Activated CD4-positive, alpha-beta T cell treated with anti-CD3 and anti-CD28 coated beads, Interleukin-2, amount 50 U/mL, for 24 hours (primary cell): ENCODE measurements at regions not wholly inside any gene's neighbourhood (a gene's known extent, or its start where the extent isn't known, plus 50 kb on each side); places are given as distances from the start of the nearest gene placed in this dataset.
"Not testable (repeated sequence)": the region's sequence is repeated elsewhere in the genome, so short reads cannot be mapped to it uniquely, and the experiment has no call there.

ENCODE experiments used
- DNase-seq, 2 donors: peaks; one replicate each; pipeline ENCODE4 v3.0.0-alpha.2; 2020; ENCODE audit warnings: low read depth in 1 of 2, low spot score in 1 of 2

DNA sequence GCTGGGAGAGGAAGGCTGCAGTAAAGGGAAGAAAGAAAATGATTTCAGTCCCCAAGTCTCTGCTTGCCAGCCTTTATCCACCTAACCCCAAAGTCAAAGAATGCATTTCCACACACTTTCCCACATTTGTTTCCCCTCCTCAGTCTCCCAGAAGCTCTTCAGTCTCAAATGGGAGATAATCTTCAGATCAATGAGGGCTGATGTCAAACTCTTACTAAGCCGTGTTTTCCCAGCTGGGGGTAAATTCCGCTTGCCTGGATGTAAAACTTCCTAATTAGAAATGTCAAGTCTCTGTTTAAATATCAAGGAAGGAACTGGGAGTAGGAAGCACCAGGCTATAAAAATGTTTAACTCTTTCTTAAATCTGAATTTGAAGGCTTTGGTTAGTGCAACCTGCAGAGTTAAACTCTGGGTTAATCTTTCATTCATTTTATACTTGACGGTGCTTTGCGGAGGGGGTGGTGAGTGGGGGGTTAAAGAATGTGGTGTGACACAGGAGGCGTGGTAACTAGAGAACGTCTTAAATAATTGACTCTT, 601.4 kb upstream of the ACTRT1 start:
- DNase-seq = no peak

DNA sequence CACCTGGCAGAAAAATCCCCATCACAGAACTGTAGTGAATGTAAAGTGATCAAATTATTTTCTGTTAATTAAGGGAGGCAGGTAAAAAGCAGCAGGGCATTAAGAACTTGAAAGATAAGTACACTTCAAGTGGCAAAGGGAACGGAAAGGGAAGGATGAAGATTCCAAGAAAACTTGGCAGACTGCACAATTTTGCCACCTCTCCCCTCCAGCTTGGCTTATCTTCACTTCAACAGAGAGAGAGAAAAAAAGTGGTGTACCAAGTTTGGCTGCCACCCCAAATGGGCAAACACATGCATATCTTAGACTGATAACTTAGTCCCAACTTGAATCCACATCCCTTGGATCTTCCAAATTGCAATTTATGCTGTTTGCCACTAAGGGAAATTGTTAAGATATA, 598.1 kb upstream of the ACTRT1 start:
- no peak for DNase-seq

DNA sequence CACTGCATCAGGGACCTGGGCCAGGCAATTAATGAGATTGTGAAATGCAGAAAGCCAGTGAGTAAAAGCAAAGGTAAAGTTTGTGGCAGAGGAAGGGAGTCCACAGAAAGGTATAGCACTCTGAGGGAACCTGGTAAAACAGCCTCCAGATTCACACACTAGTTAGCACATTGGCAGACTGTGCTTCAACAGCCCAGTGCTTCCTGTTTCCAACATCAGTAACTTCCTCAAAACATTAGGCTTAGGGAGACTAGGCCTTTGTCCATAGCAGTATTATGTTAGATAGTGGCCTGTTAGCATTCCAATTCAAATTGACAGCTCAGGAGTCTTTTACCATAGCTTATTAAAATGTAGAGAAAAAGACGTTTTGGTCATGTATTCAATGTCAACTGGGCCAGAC, 582.6 kb upstream of the ACTRT1 start:
- no peak for DNase-seq

DNA sequence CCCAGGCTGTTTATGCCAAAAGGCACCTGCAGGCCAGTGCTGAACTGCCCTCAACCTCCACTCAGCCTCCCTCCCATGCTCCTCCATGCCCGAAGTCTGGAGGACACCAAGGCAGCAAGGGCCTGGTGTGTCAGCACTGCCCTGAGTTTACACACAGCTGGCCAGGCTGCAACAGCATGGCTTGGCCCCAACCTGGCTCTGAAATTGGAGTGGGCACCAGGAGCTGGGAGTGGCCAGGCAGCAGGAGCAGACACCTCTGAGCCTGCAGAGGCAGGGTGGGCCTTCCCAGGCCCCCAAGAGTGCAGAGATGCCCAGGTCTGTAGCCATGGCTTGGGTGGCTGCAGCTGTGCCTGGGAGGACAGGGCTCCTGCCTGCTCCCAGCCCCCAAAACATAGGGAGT, 571.2 kb upstream of the ACTRT1 start:
- DNase-seq = no peak

DNA sequence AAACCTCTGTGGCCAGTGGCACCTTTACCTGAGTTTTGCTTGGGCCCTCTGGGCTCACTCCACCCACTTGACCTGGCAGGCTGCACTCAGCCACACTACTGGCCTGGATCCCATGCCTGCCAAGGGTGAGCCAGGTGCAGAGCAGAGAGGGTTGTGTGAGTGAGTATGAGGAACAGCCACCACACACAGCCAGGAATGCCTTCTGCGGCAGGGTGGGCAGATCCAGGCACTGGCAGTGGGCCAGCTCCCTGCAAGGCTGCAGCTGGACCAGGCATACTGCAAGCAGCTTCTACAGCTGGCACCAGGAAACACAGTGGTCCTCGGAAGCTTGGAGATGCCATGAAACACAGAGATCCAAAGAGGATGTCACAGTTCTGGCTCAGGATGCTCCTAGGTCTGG, 570.1 kb upstream of the ACTRT1 start:
- no peak for DNase-seq

DNA sequence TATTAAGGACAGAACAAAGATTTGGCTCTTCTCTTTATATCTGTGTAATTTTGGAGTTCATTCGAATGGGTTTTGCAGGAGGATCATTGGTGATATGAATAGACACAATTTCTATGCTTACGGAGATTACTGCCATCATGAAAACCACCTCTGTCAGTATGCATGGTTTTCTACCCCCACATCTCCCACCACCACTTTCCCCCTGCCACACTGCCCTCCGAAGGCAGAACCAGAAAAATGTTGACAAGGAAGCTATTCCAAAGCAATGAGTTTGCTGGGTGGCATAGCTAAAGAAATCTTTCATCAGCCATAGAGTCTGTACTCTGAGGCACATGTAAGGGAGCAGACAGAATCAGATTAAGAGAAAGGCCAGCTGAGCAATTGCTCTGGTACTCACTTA, 567.3 kb upstream of the ACTRT1 start:
- no peak for DNase-seq

DNA sequence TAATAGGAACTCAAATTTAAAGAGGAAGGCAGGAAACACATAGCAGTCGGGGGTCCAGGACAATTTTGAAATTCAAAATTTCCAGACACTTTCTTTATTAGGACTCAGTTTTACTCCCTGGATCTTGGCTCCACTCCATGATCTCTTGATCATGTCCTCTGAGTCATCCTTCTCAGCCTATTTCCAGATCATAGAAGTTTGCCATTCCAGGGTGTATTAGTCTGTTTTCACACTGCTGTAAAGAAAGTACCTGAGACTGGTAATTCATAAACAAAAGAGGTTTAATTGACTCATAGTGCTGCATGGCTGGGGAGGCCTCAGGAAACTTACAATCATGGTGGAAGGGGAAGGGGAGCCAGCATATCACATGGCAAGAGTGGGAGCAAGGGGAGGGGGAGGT, 564.7 kb upstream of the ACTRT1 start:
- no peak for DNase-seq

DNA sequence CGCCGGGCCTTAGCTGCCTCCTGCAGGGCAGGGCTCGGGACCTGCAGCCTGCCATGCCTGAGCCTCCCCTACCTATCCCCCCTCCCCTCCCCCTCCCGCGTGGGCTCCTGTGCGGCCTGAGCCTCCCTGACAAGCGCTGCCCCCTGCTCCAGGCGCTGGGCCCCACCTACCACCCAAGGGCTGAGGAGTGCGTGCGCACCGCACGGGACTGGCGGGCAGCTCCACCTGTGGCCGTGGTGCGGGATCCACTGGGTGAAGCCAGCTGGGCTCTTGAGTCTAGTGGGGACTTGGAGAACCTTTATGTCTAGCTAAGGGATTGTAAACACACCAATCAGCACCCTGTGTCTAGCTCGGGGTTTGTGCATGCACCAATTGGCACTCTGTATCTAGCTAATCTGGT, 554.6 kb upstream of the ACTRT1 start:
- not testable (repeated sequence) for DNase-seq

DNA sequence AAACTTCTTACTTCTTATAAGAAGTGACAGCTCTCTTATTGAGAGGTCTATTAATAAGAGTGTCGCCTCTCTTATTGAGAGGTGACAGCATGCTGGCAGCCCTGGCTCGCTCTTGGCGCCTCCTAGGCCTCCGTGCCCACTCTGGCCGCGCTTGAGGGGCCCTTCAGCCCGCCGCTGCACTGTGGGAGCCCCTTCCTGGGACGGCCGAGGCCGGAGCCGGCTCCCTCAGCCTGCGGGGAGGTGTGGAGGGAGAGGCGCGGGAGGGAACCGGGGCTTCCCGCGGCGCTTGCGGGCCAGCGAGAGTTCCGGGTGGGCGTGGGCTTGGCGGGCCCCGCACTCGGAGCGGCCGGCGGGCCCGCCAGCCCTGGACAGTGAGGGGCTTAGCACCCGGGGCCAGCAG, 554.2 kb upstream of the ACTRT1 start:
- not testable (repeated sequence) for DNase-seq

DNA sequence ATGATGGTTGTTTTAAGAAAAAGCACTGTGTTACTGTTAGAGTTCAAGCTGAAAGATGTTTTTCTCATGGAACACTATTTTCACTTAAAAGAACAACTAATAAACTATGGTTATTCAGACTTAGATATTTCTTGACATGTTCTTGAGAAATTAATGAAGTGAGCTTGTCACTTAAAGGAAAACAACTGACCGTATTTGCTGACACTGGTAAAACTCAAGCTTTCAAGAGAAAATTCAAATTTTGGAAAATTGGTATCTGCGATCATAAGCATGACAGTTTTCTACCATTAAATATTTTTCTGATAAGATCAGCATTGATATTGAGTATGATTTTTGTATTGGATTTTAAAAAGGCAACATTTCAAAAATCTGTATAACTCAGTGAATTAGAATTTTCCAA, 549.5 kb upstream of the ACTRT1 start:
- DNase-seq = no peak

DNA sequence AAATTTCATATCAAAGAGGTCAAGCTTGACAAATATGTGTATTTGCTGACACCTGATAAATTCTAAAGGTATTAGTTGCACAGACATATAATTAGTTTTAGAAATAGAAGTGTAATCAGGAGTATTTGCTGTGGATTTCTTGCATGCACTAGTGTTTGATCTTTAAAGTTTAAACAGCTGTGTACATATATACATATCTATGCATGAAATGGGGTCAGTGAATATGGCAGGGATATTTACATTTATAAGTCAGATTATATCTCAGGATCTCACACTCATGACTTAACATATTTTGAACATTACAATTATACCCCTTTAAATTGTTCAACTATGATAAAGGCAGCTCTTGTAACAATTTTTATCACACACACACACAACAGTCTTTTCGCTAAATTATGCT, 547.4 kb upstream of the ACTRT1 start:
- no peak for DNase-seq

DNA sequence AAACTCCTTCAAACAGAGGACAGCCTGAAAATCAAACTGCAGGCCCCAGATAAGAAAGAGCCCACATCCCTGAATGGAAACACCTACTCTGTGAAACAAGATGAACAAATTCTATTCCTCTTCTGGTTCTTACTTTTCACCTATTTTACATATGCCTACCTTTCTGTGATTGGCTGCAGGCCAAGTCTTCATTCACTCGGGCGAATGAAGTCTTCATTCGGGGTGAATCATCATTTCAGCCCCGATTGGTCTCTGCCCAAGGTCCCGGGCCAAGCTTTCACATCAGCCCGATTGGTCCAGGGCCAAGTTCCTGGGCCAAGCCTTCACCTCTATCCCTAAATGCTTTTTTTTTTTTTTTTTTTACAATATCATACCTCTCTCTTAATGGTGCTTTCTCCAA, 529.8 kb upstream of the ACTRT1 start:
- no peak for DNase-seq

DNA sequence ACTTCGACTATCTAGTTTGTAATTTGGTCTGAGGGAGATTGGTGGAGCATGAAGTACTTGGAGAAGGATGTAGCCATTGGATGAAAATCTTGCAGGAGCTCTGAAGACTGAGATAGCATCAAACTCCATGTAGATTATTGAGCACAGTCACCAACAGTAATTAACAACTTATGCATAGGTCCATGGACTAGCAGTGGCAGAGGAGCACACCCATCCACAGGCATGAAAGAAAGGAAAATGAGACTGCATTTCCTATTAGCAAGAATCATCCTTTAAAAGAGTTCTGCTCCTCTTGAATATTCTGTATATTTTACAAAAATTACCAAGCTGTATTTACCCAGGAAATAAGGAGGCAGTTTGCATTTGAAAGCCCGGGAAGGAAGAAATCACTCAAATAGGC, 529.4 kb upstream of the ACTRT1 start:
- DNase-seq = no peak

DNA sequence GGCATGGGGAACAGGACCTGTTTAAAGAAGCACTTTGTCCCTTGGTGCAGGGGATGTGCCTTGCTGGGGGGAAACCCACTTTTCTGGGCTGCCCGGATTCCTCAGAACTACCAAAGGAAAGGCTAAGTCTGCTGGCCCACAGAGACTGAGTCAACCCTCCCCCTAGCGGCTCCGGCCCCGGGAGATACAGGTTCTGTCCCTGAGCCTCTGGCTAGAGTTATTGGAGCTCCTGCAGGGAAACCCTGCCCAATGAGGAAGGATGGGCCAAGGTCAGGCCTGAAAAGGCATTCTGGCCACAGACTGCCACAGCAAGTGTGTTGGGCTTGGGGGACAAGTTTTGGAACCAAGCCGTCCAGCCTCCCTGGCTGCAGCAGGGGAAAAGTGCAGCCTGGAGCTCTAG, 490.9 kb upstream of the ACTRT1 start:
- DNase-seq = no peak

DNA sequence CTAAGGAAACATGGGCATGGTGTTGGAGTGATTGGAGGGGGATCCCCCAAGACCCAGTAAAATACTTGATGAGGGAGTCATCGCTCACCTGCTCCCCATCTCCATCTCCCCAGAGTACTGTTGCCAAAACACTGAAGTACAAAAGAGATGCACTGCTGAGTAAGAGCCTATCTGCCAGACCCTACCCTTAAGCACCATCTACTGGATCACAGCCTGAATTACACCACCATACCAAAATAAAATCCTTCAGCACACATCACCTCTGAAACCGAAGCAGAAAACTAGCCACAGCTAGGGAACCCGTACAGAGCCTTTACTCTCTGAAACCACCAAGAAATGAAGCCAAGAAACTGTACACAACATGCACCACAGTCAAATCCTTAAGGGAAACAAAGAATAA, 466.3 kb upstream of the ACTRT1 start:
- no peak for DNase-seq

DNA sequence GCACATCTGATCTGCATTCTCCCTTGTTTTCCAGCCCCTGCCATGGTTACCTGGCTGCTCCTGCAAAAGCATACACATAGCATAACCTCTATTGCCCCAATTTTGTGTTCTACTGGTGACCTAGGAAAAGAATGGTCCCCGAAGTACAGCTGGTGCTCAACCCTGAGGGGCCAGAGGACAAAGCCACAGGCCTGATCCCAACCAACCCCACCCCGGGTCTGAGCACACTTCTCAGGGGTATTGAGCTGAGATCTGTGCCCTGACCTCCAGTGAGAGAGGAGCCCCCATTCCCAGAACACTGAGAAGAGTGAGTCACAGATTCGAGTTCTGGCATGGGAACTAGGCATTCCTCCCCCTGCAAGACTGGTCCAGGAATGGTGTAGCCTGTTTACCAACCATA, 465.5 kb upstream of the ACTRT1 start:
- DNase-seq = no peak

DNA sequence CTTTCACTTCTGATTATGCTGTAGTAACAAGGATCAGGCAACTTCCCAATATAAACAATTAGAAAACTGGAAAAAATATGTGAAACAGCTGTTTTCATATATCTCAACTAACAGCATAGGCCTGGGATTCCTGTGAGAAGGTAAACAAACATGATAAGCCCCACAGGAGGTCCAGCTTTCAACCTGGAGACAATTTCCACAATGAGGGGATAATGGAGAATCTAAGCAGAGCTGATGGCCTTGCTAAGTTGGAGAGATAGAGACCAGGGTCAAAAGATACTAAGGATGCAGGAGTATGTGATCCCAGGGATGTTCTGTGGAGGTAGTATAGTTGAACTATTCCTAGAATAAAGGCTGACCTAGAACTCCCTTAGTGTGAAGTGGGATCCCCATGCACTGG, 452.3 kb upstream of the ACTRT1 start:
- DNase-seq = no peak

DNA sequence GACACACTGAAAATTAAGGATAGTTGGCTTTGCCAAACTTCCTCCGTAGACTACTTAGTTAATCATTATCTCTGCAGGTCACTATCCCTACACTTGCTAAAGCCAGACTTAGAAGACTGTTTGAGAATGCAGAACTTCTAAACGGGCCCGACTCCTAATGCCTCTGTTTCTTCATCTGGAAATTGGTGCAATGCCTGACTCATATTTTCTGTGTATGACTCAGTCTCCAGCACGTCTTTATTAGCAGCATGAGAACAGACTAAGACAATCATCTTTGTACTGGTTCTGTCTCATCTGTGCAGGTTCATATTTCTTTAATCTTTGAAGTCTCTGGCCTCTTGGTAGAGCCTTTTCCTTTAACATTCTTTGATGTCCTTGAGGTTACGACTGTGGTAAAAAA, 411.9 kb upstream of the ACTRT1 start:
- no peak for DNase-seq

DNA sequence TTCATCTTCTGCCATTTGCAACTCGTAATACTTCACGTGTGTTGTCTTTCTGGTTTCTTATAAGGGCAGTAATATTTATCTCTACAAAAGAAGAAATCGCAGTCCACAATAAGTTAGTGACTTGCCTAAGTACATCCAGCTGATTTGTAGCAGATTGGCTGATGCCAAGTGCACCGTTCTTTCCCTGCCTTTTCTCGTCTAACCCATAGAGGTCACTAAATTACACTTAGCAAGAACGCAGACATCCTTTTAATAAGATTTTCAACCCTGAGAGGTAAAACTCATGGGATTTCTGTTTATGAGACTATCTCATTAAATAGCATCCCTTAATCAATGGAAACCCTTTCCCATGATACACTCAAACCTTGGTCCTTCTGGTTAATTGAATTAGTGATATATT, 408.6 kb upstream of the ACTRT1 start:
- no peak for DNase-seq

DNA sequence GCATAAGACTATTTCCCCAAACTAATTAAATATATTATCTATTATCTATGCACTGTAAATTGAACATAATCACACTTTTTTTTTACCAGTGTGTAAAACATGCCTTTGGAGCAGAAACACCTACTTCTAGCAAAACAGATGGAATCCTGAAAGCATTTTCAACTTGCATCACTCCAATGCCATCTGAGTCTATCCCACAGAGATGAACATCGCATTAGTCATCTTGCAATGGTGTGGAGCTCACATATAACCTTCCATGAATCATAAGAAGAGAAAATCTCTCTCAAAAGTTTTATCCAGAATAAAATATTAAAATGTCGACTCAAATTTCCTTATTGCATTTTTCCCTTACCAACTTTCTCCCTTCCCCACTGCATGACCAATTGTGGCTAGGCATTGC, 406.7 kb upstream of the ACTRT1 start:
- DNase-seq = no peak

DNA sequence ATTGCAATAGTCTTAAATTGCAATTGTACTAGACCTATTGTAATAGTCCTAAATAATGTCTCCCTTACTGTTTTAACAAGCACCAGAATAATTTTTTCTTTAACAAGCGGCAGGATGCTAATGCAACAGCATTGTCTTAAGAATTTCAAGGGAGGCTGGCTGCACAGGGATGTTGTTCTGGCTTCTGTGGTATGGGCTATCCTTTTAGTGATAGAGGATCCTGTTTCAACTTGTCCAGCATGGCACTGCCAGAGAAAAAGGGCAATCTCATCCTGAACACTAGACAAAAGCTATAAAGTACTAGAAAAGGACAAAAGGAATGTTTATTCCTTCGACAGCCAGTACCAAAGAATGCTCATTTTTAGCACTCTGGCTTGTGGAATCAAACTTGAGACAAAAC, 405.5 kb upstream of the ACTRT1 start:
- DNase-seq = no peak

DNA sequence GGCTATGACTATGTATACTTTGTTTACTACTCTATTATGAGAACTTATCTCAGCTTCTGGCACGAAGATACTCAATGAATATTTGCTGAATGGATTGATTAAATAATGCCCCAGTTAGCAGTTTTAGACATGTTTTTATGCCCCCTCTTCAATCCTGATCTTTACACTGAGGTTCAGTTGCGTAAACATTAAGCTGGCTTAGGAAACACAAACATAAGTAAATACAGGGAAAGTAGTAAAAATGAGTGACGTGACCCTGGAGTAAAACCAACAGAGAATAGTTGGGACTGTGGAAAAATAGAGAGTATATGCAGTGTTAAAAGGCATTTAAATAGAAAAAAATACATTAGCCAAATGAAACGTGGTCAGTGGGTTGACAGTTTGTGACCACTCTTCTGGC, 387.0 kb upstream of the ACTRT1 start:
- DNase-seq = no peak

DNA sequence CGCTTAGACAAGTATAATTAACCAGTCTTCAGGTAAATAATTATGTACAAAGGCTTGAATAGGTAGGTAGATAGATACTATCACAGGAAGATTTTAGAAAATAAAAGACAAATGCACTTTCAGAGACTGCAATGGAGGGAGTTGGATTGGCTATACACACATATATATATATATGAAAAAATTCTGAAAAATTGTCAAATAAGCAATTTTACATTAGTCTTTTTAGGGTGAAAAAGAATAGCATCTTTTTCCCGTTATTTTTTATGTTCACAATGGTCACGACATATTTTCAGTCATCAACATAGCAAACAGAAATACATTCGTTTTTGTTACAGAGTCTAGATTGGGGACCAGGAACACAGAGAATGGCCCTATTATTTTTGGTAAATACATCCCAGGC, 385.9 kb upstream of the ACTRT1 start:
- no peak for DNase-seq
